Breast epithelium (tissue), 4 donors: ENCODE measurements at regions not wholly inside any gene's neighbourhood (a gene's known extent, or its start where the extent isn't known, plus 50 kb on each side); places are given as distances from the start of the nearest gene placed in this dataset.
"Not testable (repeated sequence)": the region's sequence is repeated elsewhere in the genome, so short reads cannot be mapped to it uniquely, and the experiment has no call there.

Experiments
- DNase-seq, 2 donors: peaks; one replicate each; pipeline ENCODE4 v3.0.0-alpha.2; 2019; ENCODE audit warnings: low spot score in 2 of 2
- H3K27ac ChIP-seq, 2 donors: fragments of 200-600 bp; sonication (generic) in 1 of 2; one replicate each; pipeline ENCODE4 v1.5.1; 2016 to 2019; ENCODE audit warnings: mild to moderate bottlenecking in 1 of 2
- H3K27me3 ChIP-seq, 2 donors: fragments of 200-600 bp; sonication (generic) in 1 of 2; one replicate each; pipeline versions ENCODE4 v1.5.1 to v1.6.0; 2017 to 2019; ENCODE audit warnings: control low read depth in 1 of 2, mild to moderate bottlenecking in 1 of 2
- H3K36me3 ChIP-seq: fragments of 200-600 bp; one replicate; pipeline ENCODE4 v1.5.1; 2019
- H3K4me1 ChIP-seq, 2 donors: fragments of 200-600 bp; sonication (generic); one replicate each; pipeline ENCODE4 v1.5.1; 2016 to 2019; ENCODE audit warnings: control low read depth in 1 of 2
- H3K4me3 ChIP-seq, 3 donors: fragments of 200-600 bp; sonication (generic); 1 replicate in 2 of 3; 2 replicates in 1 of 3; pipeline ENCODE4 v1.5.1; 2016 to 2019; ENCODE audit warnings: mild to moderate bottlenecking in 3 of 3, moderate library complexity in 2 of 3
- H3K9me3 ChIP-seq, 2 donors: fragments of 200-600 bp; sonication (generic) in 1 of 2; one replicate each; pipeline ENCODE4 v1.5.1; 2016 to 2019; ENCODE audit warnings: control low read depth in 1 of 2
- POLR2A ChIP-seq: fragments of 450-650 bp; IDR thresholded peaks from one replicate; pipeline ENCODE4 v1.6.1; 2016; ENCODE audit warnings: antibody characterized with exemption, mild to moderate bottlenecking, moderate library complexity
- POLR2AphosphoS5 ChIP-seq, 3 donors: sonication (generic); formaldehyde crosslinking; IDR thresholded peaks; one replicate each; pipeline ENCODE4 v1.6.1; 2017; ENCODE audit warnings: antibody characterized with exemption in 3 of 3
- intact Hi-C: fragments of 100-400 bp; cut with DNase I; formaldehyde crosslinking; loops from one replicate; pipeline ENCODE4 v1.15.1; 2023; ENCODE audit warnings: low total_unique reads
- TF ChIP-seq, protein P1 (sequence below), 3 donors: fragments of 450-650 bp; IDR thresholded peaks; one replicate each; pipeline ENCODE4 v1.5.1; 2016 to 2017; ENCODE audit warnings: antibody characterized with exemption in 3 of 3, mild to moderate bottlenecking in 3 of 3, moderate library complexity in 3 of 3

DNA sequence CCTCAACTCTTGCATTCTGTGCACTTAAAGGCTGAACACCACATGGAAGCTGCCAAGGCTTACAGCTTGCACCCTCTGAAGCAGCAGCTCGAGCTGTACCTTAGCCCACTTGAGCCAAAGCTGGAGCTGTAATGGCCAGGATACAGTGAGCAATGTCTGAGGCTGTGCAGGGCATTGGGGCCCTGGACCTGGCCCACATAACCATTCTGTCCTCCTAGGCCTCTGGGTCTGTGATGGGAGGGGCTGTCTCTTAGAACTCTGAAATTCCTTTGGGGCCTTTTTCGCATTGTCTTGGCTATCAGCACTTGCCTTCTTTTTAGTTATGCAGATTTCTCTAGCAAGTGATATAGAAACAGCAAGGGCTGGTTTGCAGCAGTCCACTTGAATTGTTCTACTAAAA lies 303.8 kb upstream of the CLEC14A start:
- no peak for DNase-seq
- no peaks in the 10 kb centered on the region for H3K27me3 ChIP-seq
- TF ChIP-seq POLR2A: no peak
- TF ChIP-seq POLR2AphosphoS5 (IDR thresholded peaks at IDR 0.05): no peak
- TF ChIP-seq, protein P1, sequence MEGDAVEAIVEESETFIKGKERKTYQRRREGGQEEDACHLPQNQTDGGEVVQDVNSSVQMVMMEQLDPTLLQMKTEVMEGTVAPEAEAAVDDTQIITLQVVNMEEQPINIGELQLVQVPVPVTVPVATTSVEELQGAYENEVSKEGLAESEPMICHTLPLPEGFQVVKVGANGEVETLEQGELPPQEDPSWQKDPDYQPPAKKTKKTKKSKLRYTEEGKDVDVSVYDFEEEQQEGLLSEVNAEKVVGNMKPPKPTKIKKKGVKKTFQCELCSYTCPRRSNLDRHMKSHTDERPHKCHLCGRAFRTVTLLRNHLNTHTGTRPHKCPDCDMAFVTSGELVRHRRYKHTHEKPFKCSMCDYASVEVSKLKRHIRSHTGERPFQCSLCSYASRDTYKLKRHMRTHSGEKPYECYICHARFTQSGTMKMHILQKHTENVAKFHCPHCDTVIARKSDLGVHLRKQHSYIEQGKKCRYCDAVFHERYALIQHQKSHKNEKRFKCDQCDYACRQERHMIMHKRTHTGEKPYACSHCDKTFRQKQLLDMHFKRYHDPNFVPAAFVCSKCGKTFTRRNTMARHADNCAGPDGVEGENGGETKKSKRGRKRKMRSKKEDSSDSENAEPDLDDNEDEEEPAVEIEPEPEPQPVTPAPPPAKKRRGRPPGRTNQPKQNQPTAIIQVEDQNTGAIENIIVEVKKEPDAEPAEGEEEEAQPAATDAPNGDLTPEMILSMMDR (IDR thresholded peaks at IDR 0.05): no peak
- no peaks in the 10 kb centered on the region for H3K4me1 ChIP-seq
- H3K9me3 ChIP-seq: peaks cover 16 to 17% of the 10 kb centered on the region in 2 donors
- H3K36me3 ChIP-seq: no peaks in the 10 kb centered on the region
- no peak overlapping the region for H3K27ac ChIP-seq
- intact Hi-C loops: no loop called here
- no peak overlapping the region for H3K4me3 ChIP-seq

DNA sequence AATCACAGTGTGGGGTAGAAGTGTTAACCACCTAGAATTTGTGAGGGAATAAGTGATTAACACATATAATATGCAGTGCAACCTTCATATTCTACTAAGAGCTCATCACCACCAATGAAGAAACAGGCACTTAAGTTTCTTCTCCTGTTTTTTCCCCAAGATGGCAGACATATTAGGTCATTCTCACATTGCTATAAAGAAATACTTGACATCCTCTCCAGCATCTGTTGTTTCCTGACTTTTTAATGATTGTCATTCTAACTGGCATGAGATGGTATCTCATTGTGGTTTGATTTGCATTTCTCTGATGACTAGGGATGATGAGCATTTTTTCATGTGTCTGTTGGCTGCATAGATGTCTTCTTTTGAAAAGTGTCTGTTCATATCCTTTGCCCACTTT lies 301.5 kb upstream of the CLEC14A start:
- H3K36me3 ChIP-seq, H3K4me1 ChIP-seq, H3K27me3 ChIP-seq, H3K27ac ChIP-seq, intact Hi-C loops, H3K4me3 ChIP-seq, DNase-seq: not testable (repeated sequence)
- H3K9me3 ChIP-seq: peaks cover 10 to 11% of the 10 kb centered on the region in 2 donors

DNA sequence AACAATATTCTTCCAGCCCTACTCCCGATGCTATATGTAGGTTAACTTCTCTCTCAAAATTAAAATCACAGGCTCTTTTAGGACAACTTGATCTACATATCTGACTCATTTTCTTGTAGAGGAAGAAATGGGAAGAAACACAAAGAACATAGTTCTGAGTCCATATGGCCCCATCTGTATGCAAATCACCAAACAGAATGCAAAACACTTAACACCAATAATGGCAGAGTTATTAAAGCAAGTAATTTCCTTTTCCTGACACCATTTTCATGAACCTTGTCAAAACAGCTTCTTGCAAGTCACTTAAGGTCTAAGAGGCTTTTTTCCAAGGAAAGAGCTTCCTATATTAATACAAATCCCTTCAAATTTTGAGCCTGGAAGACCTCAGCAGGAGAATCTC lies 300.4 kb upstream of the CLEC14A start:
- Histone ChIP-seq H3K4me3 (no peak overlapping the region), H3K4me1 (no peaks in the 10 kb centered on the region), H3K27ac (no peak overlapping the region), H3K9me3 (peaks cover 10 to 11% of the 10 kb centered on the region in 2 donors), H3K27me3 (no peaks in the 10 kb centered on the region), H3K36me3 (no peaks in the 10 kb centered on the region)
- no peak for DNase-seq
- intact Hi-C loops: no loop called here
- TF ChIP-seq POLR2A (no peak), POLR2AphosphoS5 (IDR thresholded peaks at IDR 0.05) (no peak)
- TF ChIP-seq, protein P1 (IDR thresholded peaks at IDR 0.05): no peak

DNA sequence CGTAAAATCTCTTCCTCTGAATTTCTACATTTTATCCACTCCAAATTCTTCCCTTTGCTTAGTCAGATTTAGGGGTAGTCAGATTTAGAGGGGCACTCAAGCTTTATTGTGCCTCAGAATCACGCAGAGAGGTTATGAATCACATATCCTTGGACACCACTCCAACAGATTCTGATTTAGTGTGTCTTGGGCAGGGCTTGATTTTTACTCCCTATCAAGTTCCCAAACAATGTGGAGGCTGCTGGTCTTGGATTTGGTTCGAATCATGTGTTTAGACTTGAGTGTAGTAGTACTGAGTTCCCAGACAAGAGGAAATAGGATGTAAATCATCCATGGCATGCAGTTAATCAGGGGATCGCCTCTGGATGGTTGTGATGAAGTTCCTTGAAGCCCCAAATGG lies 298.1 kb upstream of the CLEC14A start:
- peaks cover 0 to 1% of the 10 kb centered on the region in 2 donors for H3K9me3 ChIP-seq
- TF ChIP-seq POLR2A: no peak
- H3K27ac ChIP-seq: no peak overlapping the region
- intact Hi-C loops: no loop called here
- H3K36me3 ChIP-seq: no peaks in the 10 kb centered on the region
- no peaks in the 10 kb centered on the region for H3K4me1 ChIP-seq
- H3K27me3 ChIP-seq: no peaks in the 10 kb centered on the region
- H3K4me3 ChIP-seq: no peak overlapping the region
- DNase-seq: no peak

DNA sequence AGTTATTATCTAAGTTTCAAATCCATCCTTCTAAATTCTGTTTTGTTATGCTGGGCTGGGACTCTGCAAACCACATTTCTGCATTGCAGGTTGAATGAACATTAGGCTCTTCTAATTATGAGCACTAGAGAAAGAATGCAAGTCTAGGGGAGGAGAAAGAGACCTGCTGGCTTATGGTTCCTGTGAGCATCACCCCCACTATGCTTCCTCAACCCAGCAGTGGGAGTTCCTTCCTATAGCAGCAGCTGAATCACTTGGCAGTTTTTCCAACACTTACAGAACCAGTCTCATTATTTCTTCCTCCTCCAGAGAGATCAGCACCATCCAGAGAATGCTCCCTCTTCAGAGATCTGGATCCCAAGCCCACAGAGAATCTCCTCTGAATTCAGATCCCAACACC lies 297.7 kb upstream of the CLEC14A start:
- Histone ChIP-seq H3K27me3 (no peaks in the 10 kb centered on the region), H3K36me3 (no peaks in the 10 kb centered on the region), H3K27ac (no peak overlapping the region), H3K4me1 (no peaks in the 10 kb centered on the region), H3K9me3 (no peaks in the 10 kb centered on the region), H3K4me3 (no peak overlapping the region)
- intact Hi-C loops: no loop called here
- DNase-seq: no peak
- TF ChIP-seq, protein P1 (IDR thresholded peaks at IDR 0.05): no peak
- TF ChIP-seq POLR2AphosphoS5 (IDR thresholded peaks at IDR 0.05): no peak
- no peak for TF ChIP-seq POLR2A

DNA sequence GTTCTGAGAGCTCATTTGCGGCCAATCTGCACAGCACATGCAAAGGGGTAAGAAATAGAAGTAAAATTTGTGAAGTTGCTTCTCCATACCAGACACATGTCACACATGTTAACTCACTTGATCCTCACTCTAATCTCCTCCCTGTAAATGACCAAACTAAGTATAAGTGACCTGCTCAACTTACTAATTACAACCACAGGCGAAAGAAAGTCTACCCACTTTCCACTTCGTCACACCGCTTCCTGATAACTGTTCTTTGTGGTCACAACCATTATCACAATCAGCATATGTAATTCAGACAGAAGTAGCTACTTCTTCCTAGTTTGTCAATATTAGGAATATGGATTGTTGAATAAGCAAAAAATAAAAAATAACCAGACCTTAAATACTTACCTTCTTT lies 293.7 kb upstream of the CLEC14A start:
- no peaks in the 10 kb centered on the region for H3K36me3 ChIP-seq
- no peaks in the 10 kb centered on the region for H3K27me3 ChIP-seq
- TF ChIP-seq POLR2AphosphoS5 (IDR thresholded peaks at IDR 0.05) (no peak), POLR2A (no peak)
- TF ChIP-seq, protein P1 (IDR thresholded peaks at IDR 0.05): no peak
- no peak for DNase-seq
- H3K27ac ChIP-seq: no peak overlapping the region
- H3K4me3 ChIP-seq: no peak overlapping the region
- no peaks in the 10 kb centered on the region for H3K4me1 ChIP-seq
- intact Hi-C loops: no loop called here
- H3K9me3 ChIP-seq: no peaks in the 10 kb centered on the region
